ENCODE measurements at regions not wholly inside any gene's neighbourhood (a gene's known extent, or its start where the extent isn't known, plus 50 kb on each side); places are given as distances from the start of the nearest gene placed in this dataset.

DNA sequence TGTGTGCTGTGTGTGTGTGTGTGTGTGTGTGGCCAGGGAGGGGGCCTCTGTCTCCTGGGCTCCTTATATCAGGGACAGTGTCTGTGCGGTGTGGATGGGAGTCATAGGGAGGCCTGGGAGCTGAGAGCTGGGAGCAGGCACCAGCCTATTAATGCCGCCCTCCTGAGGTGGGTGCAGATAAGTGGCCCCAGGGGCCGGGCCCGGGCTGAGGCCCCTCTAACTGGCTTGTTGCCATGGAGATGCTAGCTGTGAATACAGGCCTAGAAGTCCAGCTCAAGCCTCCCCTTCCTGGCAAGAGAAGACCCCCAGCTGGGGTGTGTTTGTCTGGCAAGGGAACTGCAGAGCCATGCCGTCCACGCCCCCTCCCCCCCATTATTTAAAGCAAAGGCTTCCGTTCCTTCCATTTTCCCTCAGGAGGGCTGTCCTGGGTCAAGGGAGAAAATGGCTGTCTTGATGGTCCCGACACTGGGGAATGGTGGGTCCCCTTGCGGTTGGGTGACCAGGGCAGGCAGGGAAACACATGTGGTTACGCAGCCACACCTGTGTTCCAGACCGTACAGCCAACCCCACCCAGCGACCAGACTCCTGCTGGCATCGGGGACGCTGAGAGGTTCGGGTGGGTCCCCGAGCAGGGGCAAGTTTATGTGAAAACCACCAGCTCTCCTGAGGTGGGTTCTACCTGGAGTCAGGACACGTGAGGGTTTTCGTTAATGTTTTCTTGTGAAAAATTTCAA, 141.1 kb downstream of the MRM1 start:
- Mint-ChIP-seq H3K27ac (no peak overlapping the region), H3K9me3 (peaks cover 9% of the 10 kb centered on the region), H3K36me3 (no peaks in the 10 kb centered on the region), H3K4me3 (no peak overlapping the region), H3K27me3 (ENCODE audit: low read depth) (peaks cover 50% of the 10 kb centered on the region), H3K4me1 (no peaks in the 10 kb centered on the region)
- TF ChIP-seq, protein P1, sequence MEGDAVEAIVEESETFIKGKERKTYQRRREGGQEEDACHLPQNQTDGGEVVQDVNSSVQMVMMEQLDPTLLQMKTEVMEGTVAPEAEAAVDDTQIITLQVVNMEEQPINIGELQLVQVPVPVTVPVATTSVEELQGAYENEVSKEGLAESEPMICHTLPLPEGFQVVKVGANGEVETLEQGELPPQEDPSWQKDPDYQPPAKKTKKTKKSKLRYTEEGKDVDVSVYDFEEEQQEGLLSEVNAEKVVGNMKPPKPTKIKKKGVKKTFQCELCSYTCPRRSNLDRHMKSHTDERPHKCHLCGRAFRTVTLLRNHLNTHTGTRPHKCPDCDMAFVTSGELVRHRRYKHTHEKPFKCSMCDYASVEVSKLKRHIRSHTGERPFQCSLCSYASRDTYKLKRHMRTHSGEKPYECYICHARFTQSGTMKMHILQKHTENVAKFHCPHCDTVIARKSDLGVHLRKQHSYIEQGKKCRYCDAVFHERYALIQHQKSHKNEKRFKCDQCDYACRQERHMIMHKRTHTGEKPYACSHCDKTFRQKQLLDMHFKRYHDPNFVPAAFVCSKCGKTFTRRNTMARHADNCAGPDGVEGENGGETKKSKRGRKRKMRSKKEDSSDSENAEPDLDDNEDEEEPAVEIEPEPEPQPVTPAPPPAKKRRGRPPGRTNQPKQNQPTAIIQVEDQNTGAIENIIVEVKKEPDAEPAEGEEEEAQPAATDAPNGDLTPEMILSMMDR (IDR thresholded peaks at IDR 0.05; ENCODE audit: unreplicated experiment) = no peak
- DNase-seq (ENCODE audit: low spot score in 2 of 2, unreplicated experiment in 2 of 2) = no peak

- Mint-ChIP-seq H3K27ac (no peak overlapping the region), H3K4me3 (no peak overlapping the region), H3K4me1 (no peaks in the 10 kb centered on the region), H3K9me3 (peaks cover 9% of the 10 kb centered on the region), H3K27me3 (ENCODE audit: low read depth) (peaks cover 46% of the 10 kb centered on the region), H3K36me3 (no peaks in the 10 kb centered on the region)
- TF ChIP-seq, protein P1 (IDR thresholded peaks at IDR 0.05; ENCODE audit: unreplicated experiment) = no peak
- DNase-seq (ENCODE audit: low spot score in 2 of 2, unreplicated experiment in 2 of 2) = no peak
Measured at GRCh38 chr17:36743130-36743529, 141.7 kb downstream of the MRM1 start.

GRCh38 chr17:36746381-36747053, 145.1 kb downstream of the MRM1 start:
- no peaks in the 10 kb centered on the region for H3K4me1 Mint-ChIP-seq
- TF ChIP-seq, protein P1 (IDR thresholded peaks at IDR 0.05; ENCODE audit: unreplicated experiment) = no peak
- peaks cover 9% of the 10 kb centered on the region for H3K9me3 Mint-ChIP-seq
- no peaks in the 10 kb centered on the region for H3K36me3 Mint-ChIP-seq
- no peak for DNase-seq (ENCODE audit: low spot score in 2 of 2, unreplicated experiment in 2 of 2)
- H3K4me3 Mint-ChIP-seq = no peak overlapping the region
- H3K27ac Mint-ChIP-seq = no peak overlapping the region
- peaks cover 56% of the 10 kb centered on the region for H3K27me3 Mint-ChIP-seq (ENCODE audit: low read depth)

GRCh38 chr17:36747861-36748260, 146.5 kb downstream of the MRM1 start:
- H3K27ac Mint-ChIP-seq = no peak overlapping the region
- TF ChIP-seq, protein P1 (IDR thresholded peaks at IDR 0.05; ENCODE audit: unreplicated experiment) = no peak
- peaks cover 9% of the 10 kb centered on the region for H3K9me3 Mint-ChIP-seq
- H3K4me3 Mint-ChIP-seq = no peak overlapping the region
- H3K36me3 Mint-ChIP-seq = no peaks in the 10 kb centered on the region
- H3K4me1 Mint-ChIP-seq = no peaks in the 10 kb centered on the region
- H3K27me3 Mint-ChIP-seq (ENCODE audit: low read depth) = peaks cover 63% of the 10 kb centered on the region
- DNase-seq (ENCODE audit: low spot score in 2 of 2, unreplicated experiment in 2 of 2) = no peak

- no peak overlapping the region for H3K27ac Mint-ChIP-seq
- no peaks in the 10 kb centered on the region for H3K4me1 Mint-ChIP-seq
- TF ChIP-seq, protein P1 (IDR thresholded peaks at IDR 0.05; ENCODE audit: unreplicated experiment) = no peak
- peaks cover 67% of the 10 kb centered on the region for H3K27me3 Mint-ChIP-seq (ENCODE audit: low read depth)
- no peak for DNase-seq (ENCODE audit: low spot score in 2 of 2, unreplicated experiment in 2 of 2)
- peaks cover 9% of the 10 kb centered on the region for H3K9me3 Mint-ChIP-seq
- H3K4me3 Mint-ChIP-seq = no peak overlapping the region
- no peaks in the 10 kb centered on the region for H3K36me3 Mint-ChIP-seq
Measured at GRCh38 chr17:36748272-36748671, 146.9 kb downstream of the MRM1 start.

Measured in mesothelial cell of epicardium (in vitro differentiated cells).